KMS-11 (cell line): ENCODE measurements at regions not wholly inside any gene's neighbourhood (a gene's known extent, or its start where the extent isn't known, plus 50 kb on each side); places are given as distances from the start of the nearest gene placed in this dataset.

Source experiments
- H2AFZ ChIP-seq: fragments of 200-600 bp; sonication (generic); 2 replicates; pipeline ENCODE4 v1.6.1; 2016; ENCODE audit warnings: antibody characterized with exemption, mixed run types, low read depth
- H3K27ac ChIP-seq: fragments of 200-600 bp; sonication (generic); 2 replicates; pipeline ENCODE4 v1.6.1; 2016; ENCODE audit warnings: mild to moderate bottlenecking, mixed run types
- H3K27me3 ChIP-seq: fragments of 200-600 bp; sonication (generic); 2 replicates; pipeline ENCODE4 v1.6.1; 2017; ENCODE audit warnings: mild to moderate bottlenecking, low read depth, mixed run types, moderate library complexity; ENCODE audit not compliant: insufficient read depth
- H3K36me3 ChIP-seq: fragments of 200-600 bp; sonication (generic); 2 replicates; pipeline ENCODE4 v1.6.1; 2017; ENCODE audit warnings: mild to moderate bottlenecking, mixed run types; ENCODE audit not compliant: insufficient read depth
- H3K4me1 ChIP-seq: fragments of 200-600 bp; sonication (generic); 2 replicates; pipeline ENCODE4 v1.6.1; 2016; ENCODE audit warnings: mild to moderate bottlenecking, low read depth, mixed run types; ENCODE audit not compliant: poor library complexity, severe bottlenecking
- H3K4me2 ChIP-seq: fragments of 200-600 bp; sonication (generic); 2 replicates; pipeline ENCODE4 v1.7.0; 2016; ENCODE audit warnings: mild to moderate bottlenecking, mixed run types
- H3K4me3 ChIP-seq: fragments of 200-600 bp; sonication (generic); IDR thresholded peaks from 2 replicates; pipeline ENCODE4 v1.6.1; 2017; ENCODE audit warnings: low read depth, low read length, mixed read lengths; ENCODE audit not compliant: insufficient read depth
- H3K79me2 ChIP-seq: fragments of 200-600 bp; sonication (generic); 2 replicates; pipeline ENCODE4 v1.6.1; 2016; ENCODE audit warnings: low read depth, mixed run types; ENCODE audit not compliant: insufficient read depth
- H3K9ac ChIP-seq: fragments of 200-600 bp; sonication (generic); 2 replicates; pipeline ENCODE4 v1.6.1; 2016; ENCODE audit warnings: mild to moderate bottlenecking, mixed run types
- H4K20me1 ChIP-seq: fragments of 200-600 bp; sonication (generic); 2 replicates; pipeline ENCODE4 v1.6.1; 2016; ENCODE audit warnings: mild to moderate bottlenecking, mixed run types; ENCODE audit not compliant: insufficient read depth
- CTCF ChIP-seq: fragments of 200-600 bp; sonication (generic); conservative IDR thresholded peaks from 2 replicates; pipeline ENCODE4 v1.6.1; 2017; ENCODE audit warnings: low read depth, mild to moderate bottlenecking, antibody characterized with exemption, low read length, moderate library complexity, mixed read lengths

- H3K4me2 ChIP-seq, result peak overlapping the region; percentile 92; the same call in 1 of the 2 replicates
- peak overlapping the region; percentile 51; the same call in 1 of the 2 replicates for H3K27ac ChIP-seq
- H3K27me3 ChIP-seq, result no peaks in the 10 kb centered on the region
- H3K9ac ChIP-seq, result no peak overlapping the region
- TF ChIP-seq CTCF, result no peak
- peaks cover 42% of the 10 kb centered on the region for H3K4me1 ChIP-seq
- H4K20me1 ChIP-seq, result no peaks in the 10 kb centered on the region
- H3K79me2 ChIP-seq, result no peaks in the 10 kb centered on the region
- no peaks in the 10 kb centered on the region for H3K36me3 ChIP-seq
- H3K4me3 ChIP-seq, result no peak overlapping the region
- H2AFZ ChIP-seq, result no peak overlapping the region
Observed at GRCh38 chr4:126742885-126743284, 889.9 kb upstream of the INTU start.

GRCh38 chr4:126748736-126749135 is 884.0 kb upstream of the INTU start:
- no peak overlapping the region for H3K4me2 ChIP-seq
- H4K20me1 ChIP-seq, result no peaks in the 10 kb centered on the region
- no peaks in the 10 kb centered on the region for H3K79me2 ChIP-seq
- no peak overlapping the region for H2AFZ ChIP-seq
- H3K4me1 ChIP-seq, result no peaks in the 10 kb centered on the region
- no peaks in the 10 kb centered on the region for H3K27me3 ChIP-seq
- no peaks in the 10 kb centered on the region for H3K36me3 ChIP-seq
- no peak overlapping the region for H3K4me3 ChIP-seq
- H3K27ac ChIP-seq, result no peak overlapping the region
- TF ChIP-seq CTCF, result no peak
- H3K9ac ChIP-seq, result no peak overlapping the region

DNA sequence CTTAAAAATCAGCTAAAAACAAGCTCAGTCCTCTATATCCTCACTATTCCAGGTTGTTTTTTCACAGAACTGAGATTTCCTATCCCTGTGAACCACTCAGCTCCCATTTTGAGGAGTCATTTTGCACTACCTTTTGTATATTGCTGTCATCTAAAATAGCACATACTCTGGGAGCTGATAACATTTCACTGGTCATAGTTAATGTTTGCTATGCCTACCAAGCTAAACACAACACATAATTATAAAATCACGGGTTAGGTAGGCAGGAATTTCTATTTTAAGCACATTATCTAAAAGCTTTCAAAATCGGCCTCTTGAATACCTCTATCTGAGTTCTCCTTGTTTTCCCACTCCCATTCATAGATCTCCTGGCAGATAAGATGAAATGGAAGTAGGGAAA is 882.0 kb upstream of the INTU start:
- Histone ChIP-seq H3K79me2 (no peaks in the 10 kb centered on the region), H3K4me3 (no peak overlapping the region), H3K27ac (no peak overlapping the region), H4K20me1 (no peaks in the 10 kb centered on the region), H2AFZ (no peak overlapping the region), H3K36me3 (no peaks in the 10 kb centered on the region), H3K4me2 (no peak overlapping the region), H3K27me3 (no peaks in the 10 kb centered on the region), H3K4me1 (no peaks in the 10 kb centered on the region), H3K9ac (no peak overlapping the region)
- TF ChIP-seq CTCF, result no peak

- TF ChIP-seq CTCF, result no peak
- no peaks in the 10 kb centered on the region for H3K36me3 ChIP-seq
- no peak overlapping the region for H3K4me2 ChIP-seq
- H3K79me2 ChIP-seq, result no peaks in the 10 kb centered on the region
- no peak overlapping the region for H3K9ac ChIP-seq
- no peaks in the 10 kb centered on the region for H3K4me1 ChIP-seq
- no peaks in the 10 kb centered on the region for H3K27me3 ChIP-seq
- no peak overlapping the region for H3K27ac ChIP-seq
- no peaks in the 10 kb centered on the region for H4K20me1 ChIP-seq
- no peak overlapping the region for H2AFZ ChIP-seq
- no peak overlapping the region for H3K4me3 ChIP-seq
Observed at GRCh38 chr4:126752126-126752525, 880.6 kb upstream of the INTU start.
